ENCODE measurements at regions not wholly inside any gene's neighbourhood (a gene's known extent, or its start where the extent isn't known, plus 50 kb on each side); places are given as distances from the start of the nearest gene placed in this dataset.
"Not testable (repeated sequence)": the region's sequence is repeated elsewhere in the genome, so short reads cannot be mapped to it uniquely, and the experiment has no call there.

DNA sequence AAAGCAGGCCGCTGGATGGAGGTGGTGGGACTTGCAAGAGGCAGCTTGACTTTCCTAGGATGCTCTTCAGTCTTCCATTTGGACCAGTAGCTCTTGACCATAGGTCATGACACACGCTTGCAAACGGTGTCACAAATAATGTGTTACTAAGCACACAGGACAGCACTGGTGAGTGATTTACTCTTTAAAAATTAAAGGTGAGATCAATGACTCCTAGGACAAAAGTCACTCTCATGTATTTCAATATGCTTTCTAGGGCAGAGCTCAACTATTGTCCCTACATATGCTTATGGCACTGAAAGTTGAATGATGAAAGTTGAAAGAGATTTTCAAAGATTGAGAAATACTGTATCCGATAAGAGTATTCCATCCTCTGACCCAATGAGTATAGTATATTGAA is 496.7 kb downstream of the EBF1 start:
- DNase-seq, result no peak

- DNase-seq, result no peak
Observed at GRCh38 chr5:158601118-158601517, 498.6 kb downstream of the EBF1 start.

DNA sequence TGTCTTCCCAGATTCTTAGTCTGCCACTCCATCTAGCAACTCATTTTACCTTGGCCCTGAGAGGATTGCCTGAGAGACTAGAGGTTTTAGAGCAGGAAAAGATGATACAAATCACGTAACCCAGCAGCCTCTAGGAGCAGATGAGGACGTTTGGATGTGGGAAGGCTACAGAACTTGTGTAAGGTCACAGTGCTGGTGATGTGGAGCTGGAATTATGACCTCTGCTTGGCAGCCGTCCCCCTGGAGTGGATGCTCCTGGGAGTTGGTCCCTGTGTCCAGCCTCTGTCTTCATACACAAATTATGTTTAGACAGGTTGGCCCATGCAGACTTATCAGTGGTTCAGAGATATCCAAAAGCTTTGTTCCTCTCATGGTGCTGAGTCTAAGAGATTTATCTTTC is 499.0 kb downstream of the EBF1 start:
- DNase-seq, result no peak

DNA sequence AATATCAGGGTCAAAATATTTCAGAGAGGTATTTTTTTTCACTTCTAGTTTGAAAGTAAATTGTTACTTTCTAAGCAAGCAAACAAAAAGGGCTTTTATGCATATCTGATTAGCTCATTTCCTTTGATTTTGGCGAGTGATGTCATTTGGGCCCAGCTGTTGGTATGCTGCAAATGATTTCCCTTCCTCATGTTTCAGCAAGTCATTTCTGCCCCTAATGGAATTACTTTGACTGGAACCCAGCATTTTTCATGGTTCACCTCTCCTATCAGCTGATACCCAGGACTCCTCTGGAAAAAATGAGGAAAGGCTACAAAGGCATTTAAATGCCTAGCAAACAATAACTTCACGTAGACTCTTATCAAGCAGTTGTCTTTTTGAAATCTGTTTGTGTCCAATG is 500.6 kb downstream of the EBF1 start:
- DNase-seq, result no peak

- no peak for DNase-seq
Observed at GRCh38 chr5:158594595-158595242, 505.0 kb downstream of the EBF1 start.

GRCh38 chr5:158593925-158594324 is 505.8 kb downstream of the EBF1 start:
- no peak for DNase-seq

DNA sequence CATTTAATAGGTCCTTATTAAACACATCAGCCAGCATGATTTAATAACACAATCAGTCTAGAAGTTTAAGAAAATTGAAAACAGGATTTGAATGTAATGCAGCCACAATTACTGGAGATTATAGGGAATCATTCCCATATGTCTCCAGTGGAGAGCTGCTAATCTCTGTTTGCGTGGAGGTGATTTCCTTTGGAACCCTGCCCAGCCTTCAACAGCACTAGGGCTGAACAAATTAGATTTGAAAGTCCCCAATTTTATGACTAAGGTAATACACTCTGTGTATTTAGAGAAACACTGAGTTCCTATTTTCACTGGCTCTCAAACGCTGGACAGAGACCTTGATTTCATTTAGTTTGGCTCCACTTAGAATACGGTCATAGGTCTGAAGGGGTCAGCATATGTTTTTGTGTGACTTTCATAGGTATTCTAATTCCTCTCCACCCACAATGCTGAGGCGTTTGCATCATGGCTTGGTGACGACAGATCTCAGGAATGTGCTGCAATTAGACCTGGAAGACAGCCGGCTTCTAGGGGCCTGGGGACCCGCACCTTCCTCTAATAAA is 508.3 kb downstream of the EBF1 start:
- DNase-seq, result no peak

GRCh38 chr5:158590746-158591300 is 508.9 kb downstream of the EBF1 start:
- no peak for DNase-seq

GRCh38 chr5:158589939-158590338 is 509.8 kb downstream of the EBF1 start:
- no peak for DNase-seq

- DNase-seq, result no peak
Observed at GRCh38 chr5:158588617-158589016, 511.1 kb downstream of the EBF1 start.

- no peak for DNase-seq
Observed at GRCh38 chr5:158586054-158586453, 513.7 kb downstream of the EBF1 start.

- DNase-seq, result not testable (repeated sequence)
Observed at GRCh38 chr5:158582669-158583068, 517.0 kb downstream of the EBF1 start.

GRCh38 chr5:158573829-158574228 is 525.9 kb downstream of the EBF1 start:
- DNase-seq, result no peak

- no peak for DNase-seq
Observed at GRCh38 chr5:158570502-158570901, 529.2 kb downstream of the EBF1 start.

DNA sequence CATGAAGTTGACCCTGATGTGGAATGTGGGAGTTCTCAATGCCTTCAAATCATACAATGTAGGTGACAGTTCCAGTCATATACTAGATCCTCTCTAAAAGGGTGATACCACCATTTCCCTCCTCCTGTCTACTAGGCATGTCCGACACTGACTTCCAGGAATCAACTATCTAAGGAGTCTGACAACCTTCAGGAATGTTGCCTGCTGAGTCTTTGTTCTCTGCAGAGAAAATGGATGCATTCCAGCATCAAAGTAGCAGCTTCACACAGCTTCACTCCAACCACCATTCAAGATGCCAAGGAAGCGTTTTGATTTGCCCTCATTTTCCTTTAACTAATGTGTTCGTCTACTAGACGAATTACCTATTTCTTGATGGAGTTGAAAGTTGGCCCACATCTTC is 530.2 kb downstream of the EBF1 start:
- DNase-seq, result no peak

DNA sequence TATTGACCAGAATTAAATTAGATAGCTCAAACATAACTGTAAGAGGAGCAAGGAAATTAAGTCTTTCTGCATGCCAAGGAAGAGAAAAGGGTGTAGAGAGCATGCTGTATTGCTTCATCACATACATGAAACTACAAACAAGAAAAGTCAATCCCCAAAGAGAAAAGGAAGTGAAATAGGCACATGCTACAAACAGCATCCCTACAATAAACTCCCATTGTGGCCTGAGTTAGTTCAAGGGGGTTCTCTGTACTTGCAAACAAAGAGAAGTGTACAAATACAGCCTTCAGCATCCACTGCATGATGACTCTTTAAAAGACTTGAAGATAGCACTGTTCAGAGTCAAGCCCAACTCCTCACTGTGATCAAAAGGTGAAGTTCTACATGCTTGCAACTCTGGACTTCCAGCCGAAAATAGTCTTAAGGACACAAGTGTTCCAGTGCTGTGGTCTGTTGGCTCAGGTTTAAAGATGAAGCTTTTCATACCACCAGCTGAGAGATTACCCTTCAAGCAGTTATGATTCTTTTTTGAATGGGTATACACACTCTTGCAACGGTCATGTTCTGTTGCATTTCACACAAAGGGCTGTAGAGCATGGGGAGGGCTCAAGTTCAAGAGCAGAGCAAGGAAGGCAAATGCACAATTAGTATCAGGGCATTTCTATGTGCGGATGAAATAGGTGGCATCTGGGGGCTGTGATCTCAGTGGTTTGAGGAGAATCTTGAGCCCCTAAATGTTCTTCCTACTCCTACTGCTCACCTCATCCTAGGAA is 534.5 kb downstream of the EBF1 start:
- no peak for DNase-seq

DNA sequence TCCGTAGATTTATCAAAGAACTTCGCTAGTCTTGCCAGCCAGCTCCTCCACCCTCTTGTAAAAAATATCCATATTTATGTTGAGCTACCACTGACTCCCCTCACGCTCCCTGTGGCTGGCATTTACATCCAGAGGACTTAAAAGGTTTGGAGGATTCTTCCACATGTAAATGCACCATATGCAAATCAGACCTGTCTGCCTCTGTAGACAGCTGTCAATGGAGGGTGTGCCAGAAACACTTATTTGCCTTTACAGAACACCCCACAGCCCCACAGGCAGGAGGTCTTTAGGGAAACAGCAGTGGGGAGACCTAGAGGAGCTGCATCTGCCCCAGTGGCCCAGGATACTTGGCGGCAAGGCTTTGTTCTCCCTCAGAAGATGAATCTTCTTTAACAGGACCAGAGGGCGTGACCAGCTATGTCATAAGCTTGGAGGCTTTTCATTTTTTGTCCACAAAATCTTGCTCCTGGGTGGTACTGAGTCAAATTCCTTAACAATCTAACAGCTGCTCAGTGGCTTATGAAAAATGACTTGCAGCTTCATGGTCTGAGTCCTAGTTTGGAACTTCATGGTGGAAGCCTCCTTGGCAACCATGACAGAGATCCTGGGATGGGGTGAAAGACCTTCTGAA is 535.8 kb downstream of the EBF1 start:
- no peak for DNase-seq

- DNase-seq, result no peak
Observed at GRCh38 chr5:158561562-158562190, 538.0 kb downstream of the EBF1 start.

- DNase-seq, result no peak
Observed at GRCh38 chr5:158560170-158560569, 539.5 kb downstream of the EBF1 start.

DNA sequence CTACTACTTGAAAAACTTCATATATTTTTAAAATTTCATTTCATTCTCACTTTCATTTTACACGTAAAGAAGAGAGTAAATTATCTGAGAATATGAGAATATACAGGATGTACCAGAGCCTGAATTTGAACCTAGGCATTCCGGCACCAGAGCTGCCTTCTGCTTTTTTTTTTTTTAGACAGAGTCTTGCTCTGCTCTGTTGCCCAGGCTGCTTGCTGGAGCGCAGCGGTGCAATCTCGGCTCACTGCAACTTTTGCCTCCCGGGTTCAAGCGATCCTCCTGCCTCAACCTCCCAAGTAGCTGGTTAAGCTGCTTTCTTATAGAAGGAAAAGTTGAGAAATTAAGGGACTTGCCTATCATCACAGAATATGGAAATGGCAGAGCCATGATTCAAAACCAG is 540.1 kb downstream of the EBF1 start:
- no peak for DNase-seq

DNA sequence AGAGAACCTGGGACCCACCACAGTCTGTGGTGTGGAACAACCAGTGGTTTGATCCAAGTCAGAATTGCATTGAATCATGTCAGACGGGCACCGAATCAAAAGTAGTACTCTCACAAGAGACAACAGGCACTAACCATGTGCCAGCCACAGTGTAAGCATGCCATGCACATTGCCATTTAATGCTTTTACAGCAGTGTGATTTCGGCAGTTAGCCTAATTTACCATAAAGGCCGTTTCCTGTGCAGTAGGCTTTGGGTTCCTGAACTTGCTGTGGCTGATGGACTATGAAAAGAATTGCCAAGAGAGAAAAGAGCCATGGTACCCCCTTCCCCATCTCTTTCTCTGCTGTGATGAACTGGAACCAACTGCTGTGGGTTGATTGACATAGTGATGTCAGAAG is 540.6 kb downstream of the EBF1 start:
- no peak for DNase-seq

DNA sequence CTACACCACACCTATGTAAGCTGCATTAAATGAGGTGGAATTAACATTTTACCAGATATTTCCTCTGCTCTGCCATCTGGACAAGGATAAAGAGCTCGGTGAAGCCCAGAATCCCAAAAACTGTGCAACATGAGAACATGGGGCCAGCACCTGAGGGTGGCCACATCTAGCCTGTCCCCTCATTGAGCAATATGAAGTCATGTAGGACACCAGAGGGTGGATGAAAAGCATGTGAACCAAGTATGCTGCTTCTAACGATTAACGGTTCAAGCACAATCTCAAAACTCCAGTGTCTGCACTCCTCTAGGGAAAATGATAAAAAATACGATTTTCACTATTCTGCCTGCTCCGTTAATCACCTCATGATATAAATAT is 545.8 kb downstream of the EBF1 start:
- DNase-seq, result no peak

All from 8988T (cell line).